Liver (tissue), 8 donors: ENCODE measurements at regions not wholly inside any gene's neighbourhood (a gene's known extent, or its start where the extent isn't known, plus 50 kb on each side); places are given as distances from the start of the nearest gene placed in this dataset.

ENCODE experiments used
- DNase-seq: peaks from one replicate; pipeline ENCODE4 v3.0.0-alpha.2; 2017; ENCODE audit warnings: low spot score
- H3K27ac ChIP-seq, 2 donors: one replicate each; pipeline ENCODE4 v1.7.0; 2013; ENCODE audit warnings: inconsistent platforms in 2 of 2, low read length in 2 of 2, control low read depth in 1 of 2, low read depth in 1 of 2, mild to moderate bottlenecking in 1 of 2
- H3K27me3 ChIP-seq, 4 donors: one replicate each; pipeline versions ENCODE4 v1.6.1 to v1.7.0; 2013; ENCODE audit warnings: low read length in 3 of 4, inconsistent platforms in 1 of 4, mild to moderate bottlenecking in 1 of 4, moderate library complexity in 1 of 4; ENCODE audit not compliant: control insufficient read depth in 4 of 4, insufficient read depth in 4 of 4
- H3K36me3 ChIP-seq, 4 donors: one replicate each; pipeline versions ENCODE4 v1.6.1 to v1.7.0; 2013; ENCODE audit warnings: low read length in 3 of 4, mild to moderate bottlenecking in 3 of 4, low read depth in 1 of 4, moderate library complexity in 1 of 4; ENCODE audit not compliant: control insufficient read depth in 4 of 4, insufficient read depth in 3 of 4
- H3K4me1 ChIP-seq, 4 donors: one replicate each; pipeline versions ENCODE4 v1.6.1 to v1.7.0; 2013; ENCODE audit warnings: low read length in 3 of 4, mild to moderate bottlenecking in 3 of 4, moderate library complexity in 1 of 4; ENCODE audit not compliant: control insufficient read depth in 4 of 4, insufficient read depth in 4 of 4
- H3K4me3 ChIP-seq, 3 donors: one replicate each; pipeline versions ENCODE4 v1.6.1 to v1.7.0; 2013; ENCODE audit warnings: low read length in 3 of 3, control low read depth in 1 of 3, low read depth in 1 of 3, mild to moderate bottlenecking in 1 of 3
- H3K9ac ChIP-seq, 2 donors: one replicate each; pipeline ENCODE4 v1.7.0; 2013; ENCODE audit warnings: low read length in 2 of 2, mild to moderate bottlenecking in 2 of 2, moderate library complexity in 2 of 2, control low read depth in 1 of 2, low read depth in 1 of 2
- H3K9me3 ChIP-seq, 4 donors: one replicate each; pipeline versions ENCODE4 v1.6.1 to v1.7.0; 2013; ENCODE audit warnings: low read length in 3 of 4; ENCODE audit not compliant: control insufficient read depth in 4 of 4
- ATF3 ChIP-seq: IDR thresholded peaks from 2 replicates; pipeline ENCODE4 v1.6.1; 2016; ENCODE audit warnings: antibody characterized with exemption
- CTCF ChIP-seq: fragments of 150-350 bp; IDR thresholded peaks from 2 replicates; pipeline ENCODE4 v1.5.1; 2017; ENCODE audit warnings: improper control_type of control experiment, low read depth, low read length; ENCODE audit not compliant: missing input control
- EGR1 ChIP-seq, 2 donors: IDR thresholded peaks; 2 replicates each; pipeline ENCODE4 v1.6.1; 2016 to 2018; ENCODE audit warnings: antibody characterized with exemption in 2 of 2, low read depth in 2 of 2
- FOXA1 ChIP-seq: IDR thresholded peaks from 2 replicates; pipeline ENCODE4 v1.6.1; 2016; ENCODE audit warnings: antibody characterized with exemption
- FOXA2 ChIP-seq: IDR thresholded peaks from 2 replicates; pipeline ENCODE4 v1.6.1; 2016; ENCODE audit warnings: antibody characterized with exemption
- GABPA ChIP-seq, 2 donors: IDR thresholded peaks in 1 of 2; conservative IDR thresholded peaks in 1 of 2; 2 replicates each; pipeline ENCODE4 v1.6.1; 2016; ENCODE audit warnings: antibody characterized with exemption in 2 of 2, mild to moderate bottlenecking in 1 of 2, moderate library complexity in 1 of 2
- HNF4A ChIP-seq, 2 donors: conservative IDR thresholded peaks; 2 replicates each; pipeline ENCODE4 v1.6.1; 2016; ENCODE audit warnings: antibody characterized with exemption in 2 of 2, mild to moderate bottlenecking in 2 of 2
- HNF4G ChIP-seq: IDR thresholded peaks from 2 replicates; pipeline ENCODE4 v1.6.1; 2016; ENCODE audit warnings: antibody characterized with exemption
- JUND ChIP-seq, 2 donors: IDR thresholded peaks; 2 replicates each; pipeline ENCODE4 v1.6.1; 2016; ENCODE audit warnings: antibody characterized with exemption in 2 of 2
- MAX ChIP-seq: IDR thresholded peaks from 2 replicates; pipeline ENCODE4 v1.6.1; 2016; ENCODE audit warnings: antibody characterized with exemption
- NR2F2 ChIP-seq: IDR thresholded peaks from 2 replicates; pipeline ENCODE4 v1.6.1; 2016; ENCODE audit warnings: antibody characterized with exemption
- RAD21 ChIP-seq, 2 donors: IDR thresholded peaks; 2 replicates each; pipeline ENCODE4 v1.6.1; 2016; ENCODE audit warnings: antibody characterized with exemption in 2 of 2, mild to moderate bottlenecking in 2 of 2
- REST ChIP-seq: IDR thresholded peaks from 2 replicates; pipeline ENCODE4 v1.6.1; 2016; ENCODE audit warnings: antibody characterized with exemption, mild to moderate bottlenecking
- RXRA ChIP-seq, 2 donors: IDR thresholded peaks; 2 replicates each; pipeline ENCODE4 v1.6.1; 2017 to 2018; ENCODE audit warnings: antibody characterized with exemption in 2 of 2, mild to moderate bottlenecking in 1 of 2
- SP1 ChIP-seq: IDR thresholded peaks from 2 replicates; pipeline ENCODE4 v1.6.1; 2018; ENCODE audit warnings: antibody characterized with exemption, mild to moderate bottlenecking
- TAF1 ChIP-seq: conservative IDR thresholded peaks from 2 replicates; pipeline ENCODE4 v1.6.1; 2016; ENCODE audit warnings: antibody characterized with exemption, mild to moderate bottlenecking
- YY1 ChIP-seq: IDR thresholded peaks from 2 replicates; pipeline ENCODE4 v1.6.1; 2016; ENCODE audit warnings: antibody characterized with exemption, mild to moderate bottlenecking
- WGBS: extraction: QIAGEN DNeasy Blood & Tissue Kit; methylation state at CpG from one replicate; pipeline ENCODE4 v1.1.7; 2013; 5-methylcytosine and 5-hydroxymethylcytosine counted together
- donor health status: healthy.
- donor health status: healthy.
- donor health status: healthy.
- donor health status: healthy.
- donor health status: healthy.

- peaks cover 0 to 2% (median under 1%) of the 10 kb centered on the region in 4 donors for H3K9me3 ChIP-seq
- no peaks in the 10 kb centered on the region for H3K4me1 ChIP-seq
- H3K36me3 ChIP-seq, result no peaks in the 10 kb centered on the region
- no peak for DNase-seq
- TF ChIP-seq HNF4A (conservative IDR thresholded peaks at IDR 0.05) (no peak), GABPA (IDR thresholded peaks at IDR 0.05 in 1 of 2, conservative IDR thresholded peaks at IDR 0.05 in 1 of 2) (no peak), NR2F2 (no peak), TAF1 (no peak), YY1 (no peak), JUND (IDR thresholded peaks at IDR 0.05) (no peak), FOXA1 (no peak), FOXA2 (no peak), HNF4G (no peak), REST (no peak), EGR1 (IDR thresholded peaks at IDR 0.05; ENCODE audit: low read depth in 2 of 2) (no peak), RAD21 (IDR thresholded peaks at IDR 0.05) (no peak), SP1 (no peak), MAX (no peak), CTCF (no peak), RXRA (IDR thresholded peaks at IDR 0.05) (no peak), ATF3 (no peak)
- H3K27me3 ChIP-seq, result no peaks in the 10 kb centered on the region
- H3K4me3 ChIP-seq, result no peak overlapping the region
- no peak overlapping the region for H3K27ac ChIP-seq
- 92% methylated on average over 12 of the region's 12 CpGs for WGBS
- H3K9ac ChIP-seq, result no peak overlapping the region
These were observed 333.1 kb downstream of the BRD1 start for GRCh38 chr22:49494555-49494954.

GRCh38 chr22:49492741-49493251, 334.9 kb downstream of the BRD1 start:
- no peak for TF ChIP-seq NR2F2
- no peak for TF ChIP-seq RXRA (IDR thresholded peaks at IDR 0.05)
- TF ChIP-seq TAF1, result no peak
- TF ChIP-seq FOXA1, result no peak
- no peak for TF ChIP-seq SP1
- TF ChIP-seq REST, result no peak
- TF ChIP-seq ATF3, result no peak
- TF ChIP-seq HNF4G, result no peak
- TF ChIP-seq FOXA2, result no peak
- no peak for TF ChIP-seq RAD21 (IDR thresholded peaks at IDR 0.05)
- no peak for TF ChIP-seq CTCF
- no peak for TF ChIP-seq HNF4A (conservative IDR thresholded peaks at IDR 0.05)
- TF ChIP-seq GABPA (IDR thresholded peaks at IDR 0.05 in 1 of 2, conservative IDR thresholded peaks at IDR 0.05 in 1 of 2), result no peak
- TF ChIP-seq MAX, result no peak
- no peak for TF ChIP-seq YY1
- H3K4me3 ChIP-seq, result no peak overlapping the region
- H3K36me3 ChIP-seq, result no peaks in the 10 kb centered on the region
- no peak overlapping the region for H3K9ac ChIP-seq
- 84% methylated on average over 12 of the region's 12 CpGs for WGBS
- no peaks in the 10 kb centered on the region for H3K4me1 ChIP-seq
- H3K27me3 ChIP-seq, result no peaks in the 10 kb centered on the region
- no peak for DNase-seq
- H3K27ac ChIP-seq, result no peak overlapping the region
- peaks cover 0 to 2% (median under 1%) of the 10 kb centered on the region in 4 donors for H3K9me3 ChIP-seq
